ENCODE measurements at regions not wholly inside any gene's neighbourhood (a gene's known extent, or its start where the extent isn't known, plus 50 kb on each side); places are given as distances from the start of the nearest gene placed in this dataset.

DNA sequence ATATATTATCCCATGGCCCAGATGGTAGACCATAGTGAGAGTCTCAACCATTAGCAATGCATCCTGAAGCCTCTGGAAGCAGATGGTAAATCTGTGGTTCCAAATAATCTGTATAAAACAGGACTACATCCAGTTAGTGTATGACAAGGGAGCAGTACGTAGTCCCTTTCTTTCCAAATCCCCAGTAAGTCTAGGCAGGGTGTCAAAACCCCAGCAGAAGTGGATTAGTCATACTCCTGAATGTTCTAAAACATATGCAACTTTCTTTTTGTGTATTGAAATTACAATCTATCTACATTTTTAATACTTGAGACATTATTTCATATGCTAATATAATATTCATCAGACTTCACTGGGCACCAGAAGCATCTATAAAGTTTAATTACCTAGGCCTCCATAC lies 295.1 kb upstream of the ANO5 start:
- no peaks in the 10 kb centered on the region for H3K36me3 Mint-ChIP-seq
- TF ChIP-seq, protein P1, sequence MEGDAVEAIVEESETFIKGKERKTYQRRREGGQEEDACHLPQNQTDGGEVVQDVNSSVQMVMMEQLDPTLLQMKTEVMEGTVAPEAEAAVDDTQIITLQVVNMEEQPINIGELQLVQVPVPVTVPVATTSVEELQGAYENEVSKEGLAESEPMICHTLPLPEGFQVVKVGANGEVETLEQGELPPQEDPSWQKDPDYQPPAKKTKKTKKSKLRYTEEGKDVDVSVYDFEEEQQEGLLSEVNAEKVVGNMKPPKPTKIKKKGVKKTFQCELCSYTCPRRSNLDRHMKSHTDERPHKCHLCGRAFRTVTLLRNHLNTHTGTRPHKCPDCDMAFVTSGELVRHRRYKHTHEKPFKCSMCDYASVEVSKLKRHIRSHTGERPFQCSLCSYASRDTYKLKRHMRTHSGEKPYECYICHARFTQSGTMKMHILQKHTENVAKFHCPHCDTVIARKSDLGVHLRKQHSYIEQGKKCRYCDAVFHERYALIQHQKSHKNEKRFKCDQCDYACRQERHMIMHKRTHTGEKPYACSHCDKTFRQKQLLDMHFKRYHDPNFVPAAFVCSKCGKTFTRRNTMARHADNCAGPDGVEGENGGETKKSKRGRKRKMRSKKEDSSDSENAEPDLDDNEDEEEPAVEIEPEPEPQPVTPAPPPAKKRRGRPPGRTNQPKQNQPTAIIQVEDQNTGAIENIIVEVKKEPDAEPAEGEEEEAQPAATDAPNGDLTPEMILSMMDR (IDR thresholded peaks at IDR 0.05; ENCODE audit: unreplicated experiment) = no peak
- H3K4me3 Mint-ChIP-seq = no peak overlapping the region
- H3K9me3 Mint-ChIP-seq = no peaks in the 10 kb centered on the region
- H3K4me1 Mint-ChIP-seq = no peaks in the 10 kb centered on the region
- peaks cover 2% of the 10 kb centered on the region for H3K27me3 Mint-ChIP-seq (ENCODE audit: low read depth)
- DNase-seq (ENCODE audit: low spot score in 2 of 2, unreplicated experiment in 2 of 2) = no peak
- H3K27ac Mint-ChIP-seq = no peak overlapping the region

DNA sequence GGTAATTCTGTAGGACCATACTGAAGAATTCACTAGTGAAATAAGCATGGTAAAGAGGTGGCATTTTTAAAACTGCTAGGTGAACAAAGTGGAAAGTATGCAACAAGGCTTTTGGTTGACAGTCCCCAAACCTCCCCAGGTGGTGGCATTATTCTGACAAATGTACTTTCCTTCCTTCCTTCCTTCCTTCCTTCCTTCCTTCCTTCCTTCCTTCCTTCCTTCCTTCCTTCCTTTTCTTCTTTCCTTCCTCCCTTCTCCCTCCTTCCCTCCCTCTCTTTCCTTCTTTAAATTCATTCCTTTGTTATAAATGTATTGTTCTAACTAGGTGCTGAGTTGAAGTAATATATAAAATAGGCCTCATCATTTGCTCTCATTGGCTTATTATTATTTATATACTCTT lies 284.7 kb upstream of the ANO5 start:
- Mint-ChIP-seq H3K4me3 (no peak overlapping the region), H3K9me3 (no peaks in the 10 kb centered on the region), H3K36me3 (no peaks in the 10 kb centered on the region), H3K27ac (no peak overlapping the region), H3K27me3 (ENCODE audit: low read depth) (peaks cover 9% of the 10 kb centered on the region), H3K4me1 (no peaks in the 10 kb centered on the region)
- DNase-seq (ENCODE audit: low spot score in 2 of 2, unreplicated experiment in 2 of 2) = no peak
- TF ChIP-seq, protein P1 (IDR thresholded peaks at IDR 0.05; ENCODE audit: unreplicated experiment) = no peak

DNA sequence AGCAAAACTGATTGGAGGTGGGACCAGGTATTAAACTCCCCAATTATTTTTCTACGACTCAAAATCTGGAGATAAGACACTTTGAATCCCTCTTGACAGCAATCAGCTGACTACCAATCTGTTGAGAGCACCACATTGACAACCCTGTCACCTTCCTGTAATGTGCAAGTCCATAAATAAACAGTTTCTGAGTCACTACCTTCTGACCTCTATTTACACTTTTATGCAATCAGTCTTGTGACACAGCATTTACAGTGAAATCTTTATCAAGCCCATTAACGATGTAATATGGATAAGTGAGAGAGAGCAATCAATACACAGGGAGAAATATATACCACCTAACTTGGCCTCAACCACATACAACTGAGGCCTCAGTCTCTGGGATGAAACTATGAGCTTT lies 283.7 kb upstream of the ANO5 start:
- H3K27ac Mint-ChIP-seq = no peak overlapping the region
- TF ChIP-seq, protein P1 (IDR thresholded peaks at IDR 0.05; ENCODE audit: unreplicated experiment) = no peak
- no peak for DNase-seq (ENCODE audit: low spot score in 2 of 2, unreplicated experiment in 2 of 2)

DNA sequence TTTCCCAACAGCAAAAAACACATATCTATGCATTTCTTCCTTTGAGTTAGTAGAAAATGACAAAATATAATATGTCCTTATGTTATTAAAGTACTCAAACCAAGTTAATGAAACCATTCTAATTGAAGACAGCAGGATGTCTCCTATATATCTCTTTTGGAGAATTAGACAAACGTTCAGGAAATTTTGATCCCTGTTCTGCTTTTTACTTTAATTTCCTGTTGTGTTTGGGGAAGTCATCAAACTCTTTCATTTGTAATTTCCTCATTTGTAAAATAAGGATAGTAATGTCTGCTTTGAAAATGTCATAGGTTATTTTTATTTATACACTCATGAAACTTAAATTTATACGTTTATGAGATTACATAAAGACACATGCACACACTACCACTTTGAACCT lies 281.8 kb upstream of the ANO5 start:
- Mint-ChIP-seq H3K4me3 (no peak overlapping the region), H3K27ac (no peak overlapping the region), H3K4me1 (no peaks in the 10 kb centered on the region), H3K27me3 (ENCODE audit: low read depth) (no peaks in the 10 kb centered on the region), H3K36me3 (no peaks in the 10 kb centered on the region), H3K9me3 (peaks cover 6% of the 10 kb centered on the region)
- no peak for DNase-seq (ENCODE audit: low spot score in 2 of 2, unreplicated experiment in 2 of 2)
- TF ChIP-seq, protein P1 (IDR thresholded peaks at IDR 0.05; ENCODE audit: unreplicated experiment) = no peak

More for the DNA sequence above, 283.7 kb upstream of the ANO5 start:
- Mint-ChIP-seq H3K4me3 (no peak overlapping the region), H3K36me3 (no peaks in the 10 kb centered on the region), H3K9me3 (no peaks in the 10 kb centered on the region), H3K4me1 (no peaks in the 10 kb centered on the region), H3K27me3 (ENCODE audit: low read depth) (peaks cover 5% of the 10 kb centered on the region)

DNA sequence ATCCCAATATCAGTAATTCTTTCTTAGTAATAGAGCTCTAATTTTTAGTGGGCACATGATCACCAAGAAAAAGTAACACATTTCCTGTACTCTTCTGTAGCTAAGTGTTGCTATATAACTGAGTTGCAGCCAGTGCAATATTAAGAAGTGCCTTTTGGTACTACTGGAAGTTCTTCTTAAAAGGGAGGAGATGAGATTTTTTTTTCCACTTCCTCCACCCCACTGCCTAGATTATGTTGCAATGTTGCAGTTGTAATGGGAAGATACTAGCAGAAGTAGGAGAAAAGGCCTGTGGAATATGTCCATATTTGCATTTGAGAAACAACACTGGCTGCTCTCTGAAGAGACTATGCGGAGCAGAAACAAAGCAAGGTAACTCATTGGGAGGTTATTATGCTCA lies 280.6 kb upstream of the ANO5 start:
- H3K9me3 Mint-ChIP-seq = peaks cover 6% of the 10 kb centered on the region
- no peaks in the 10 kb centered on the region for H3K36me3 Mint-ChIP-seq
- H3K27ac Mint-ChIP-seq = no peak overlapping the region
- H3K4me1 Mint-ChIP-seq = no peaks in the 10 kb centered on the region
- H3K4me3 Mint-ChIP-seq = no peak overlapping the region
- TF ChIP-seq, protein P1 (IDR thresholded peaks at IDR 0.05; ENCODE audit: unreplicated experiment) = no peak
- no peaks in the 10 kb centered on the region for H3K27me3 Mint-ChIP-seq (ENCODE audit: low read depth)
- no peak for DNase-seq (ENCODE audit: low spot score in 2 of 2, unreplicated experiment in 2 of 2)

DNA sequence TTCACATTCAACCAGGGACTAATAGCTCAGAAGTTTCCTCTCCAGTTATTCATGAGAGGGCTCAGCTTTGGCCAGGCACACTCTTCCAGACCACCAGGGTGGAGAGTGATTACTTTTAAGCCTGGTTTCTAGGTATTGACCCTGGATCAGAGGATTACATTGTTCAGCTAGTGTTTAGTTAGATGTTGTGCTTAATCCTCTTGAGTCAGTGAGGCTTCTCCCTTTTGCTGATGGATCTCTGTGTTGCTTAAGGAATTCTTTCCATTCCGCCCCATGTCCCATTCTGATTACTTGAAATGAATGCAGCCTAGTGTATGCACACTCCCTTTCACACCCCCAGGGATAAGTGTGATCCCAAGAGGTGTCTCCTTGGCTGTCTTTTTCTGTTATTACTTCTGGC lies 271.7 kb upstream of the ANO5 start:
- Mint-ChIP-seq H3K4me1 (no peaks in the 10 kb centered on the region), H3K27me3 (ENCODE audit: low read depth) (no peaks in the 10 kb centered on the region), H3K4me3 (no peak overlapping the region), H3K9me3 (no peaks in the 10 kb centered on the region), H3K36me3 (no peaks in the 10 kb centered on the region), H3K27ac (no peak overlapping the region)
- no peak for DNase-seq (ENCODE audit: low spot score in 2 of 2, unreplicated experiment in 2 of 2)
- TF ChIP-seq, protein P1 (IDR thresholded peaks at IDR 0.05; ENCODE audit: unreplicated experiment) = no peak
